TTC549 (cell line): ENCODE measurements at regions not wholly inside any gene's neighbourhood (a gene's known extent, or its start where the extent isn't known, plus 50 kb on each side); places are given as distances from the start of the nearest gene placed in this dataset.

Source experiments
- FAIRE-seq: peaks from 2 replicates; lab custom pipeline; 2012; peaks lifted over from hg19 to GRCh38; lab: Jason Lieb, UNC

DNA sequence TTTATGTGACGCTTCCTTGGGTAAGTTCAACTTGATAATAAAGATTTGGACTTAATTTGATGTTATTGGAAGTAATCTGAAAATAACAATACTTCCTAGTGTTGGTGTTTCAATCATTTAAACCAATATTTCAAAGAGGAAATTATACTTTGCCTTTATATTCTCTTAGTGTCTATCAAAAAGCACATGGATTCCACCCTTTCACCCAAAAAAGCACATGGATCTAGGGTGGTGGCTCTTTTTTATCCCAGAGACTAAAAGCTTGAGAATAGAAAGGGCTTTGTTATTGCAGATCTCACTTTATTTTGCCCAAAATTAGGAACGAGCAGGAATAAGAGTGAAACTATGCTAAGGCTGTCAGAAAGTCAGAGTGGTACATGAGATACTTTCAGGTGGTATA lies 75.1 kb upstream of the RASGEF1B start:
- no peak for FAIRE-seq

DNA sequence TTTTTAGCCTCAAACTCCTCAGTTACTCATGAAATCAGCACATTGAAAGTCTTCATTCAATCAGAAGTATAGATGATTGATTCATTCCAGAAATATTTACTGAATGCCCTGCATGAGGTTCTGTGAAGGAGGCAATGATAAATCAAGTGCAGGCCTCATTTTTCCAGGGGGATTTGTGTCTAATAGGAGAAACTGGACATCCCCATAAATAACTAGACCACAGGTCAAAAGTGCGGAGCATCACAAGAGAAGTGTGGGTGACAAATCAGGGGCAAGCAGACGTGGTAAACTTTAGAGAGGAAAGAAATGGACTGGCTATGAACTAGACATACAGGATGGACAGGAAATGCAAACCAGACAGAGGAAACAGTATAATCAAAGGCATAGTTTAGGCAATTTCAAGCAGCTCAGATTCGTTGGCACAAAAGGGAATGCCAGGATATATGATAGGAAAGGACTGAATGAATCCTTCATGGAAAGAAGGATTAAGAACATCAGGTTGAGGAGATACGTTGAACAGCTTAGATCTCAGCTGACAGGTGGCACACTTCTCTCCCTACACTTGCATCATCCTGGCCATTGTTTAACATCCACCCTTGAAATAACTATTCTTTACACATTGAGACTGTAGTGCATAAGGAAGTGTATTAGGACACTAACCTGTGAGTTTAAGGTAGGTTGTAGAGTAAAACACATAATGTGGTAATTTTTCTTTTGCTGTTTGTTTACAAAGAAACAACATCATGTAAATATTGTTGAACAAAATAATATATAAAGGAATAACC lies 69.6 kb upstream of the RASGEF1B start:
- no peak for FAIRE-seq

DNA sequence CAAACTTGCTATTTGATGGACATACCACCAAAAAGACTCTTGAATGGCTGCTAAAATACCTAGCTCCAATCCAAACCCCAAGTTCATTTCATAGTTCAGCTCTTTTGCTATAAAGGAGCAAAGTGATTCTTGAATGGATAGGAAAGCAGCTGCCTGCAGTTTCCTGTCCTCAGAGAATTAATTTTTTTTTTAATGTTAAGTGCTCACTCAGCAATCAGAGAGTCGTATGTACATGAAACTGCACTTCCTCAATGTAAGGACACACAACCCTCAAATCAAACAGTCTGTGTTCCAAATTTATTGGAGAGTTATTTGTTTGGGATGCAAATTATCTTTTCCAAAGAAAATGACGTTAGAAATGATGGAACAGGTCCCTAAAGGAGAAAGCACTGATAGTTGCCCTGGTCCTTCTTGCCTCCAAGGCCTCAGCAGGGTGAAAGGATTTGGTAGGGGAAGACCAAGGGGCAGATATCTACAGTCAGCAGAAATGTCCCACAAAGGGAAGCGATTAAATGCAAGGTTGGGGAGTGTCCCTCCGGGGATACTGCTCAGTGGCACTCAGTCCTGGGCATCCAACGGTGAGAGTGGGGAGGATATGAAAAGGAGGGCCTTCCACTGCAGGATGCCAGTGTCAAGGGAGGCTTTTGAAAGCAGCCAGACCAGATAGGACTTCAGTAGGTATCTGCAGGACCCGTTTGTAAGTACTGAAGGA lies 67.2 kb upstream of the RASGEF1B start:
- FAIRE-seq, result no peak

DNA sequence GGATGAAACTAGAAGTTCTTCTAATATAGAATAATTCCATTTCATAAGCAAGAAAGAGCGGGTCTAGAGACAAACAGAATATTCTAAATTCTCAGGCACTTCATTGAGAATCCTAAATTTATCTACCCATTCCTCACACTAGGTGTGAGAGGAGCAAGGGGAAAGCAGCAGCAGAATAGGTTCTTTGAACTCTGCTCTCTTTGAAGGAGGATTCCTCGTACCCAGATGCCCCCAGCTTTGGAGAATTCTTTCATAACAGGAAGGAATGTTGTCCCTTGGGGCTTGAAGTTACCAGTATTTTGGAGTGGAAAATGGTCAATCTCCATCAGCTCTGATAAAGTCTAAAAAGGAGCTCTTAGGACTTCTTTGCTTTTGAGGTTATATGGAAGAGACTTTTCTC lies 59.7 kb upstream of the RASGEF1B start:
- FAIRE-seq, result no peak

GRCh38 chr4:81528979-81529378 lies 57.3 kb upstream of the RASGEF1B start:
- no peak for FAIRE-seq

GRCh38 chr4:81528200-81528599 lies 56.5 kb upstream of the RASGEF1B start:
- FAIRE-seq, result no peak

- FAIRE-seq, result no peak
These were observed 56.0 kb upstream of the RASGEF1B start for GRCh38 chr4:81527709-81528108.

GRCh38 chr4:81527115-81527514 lies 55.4 kb upstream of the RASGEF1B start:
- FAIRE-seq, result no peak

DNA sequence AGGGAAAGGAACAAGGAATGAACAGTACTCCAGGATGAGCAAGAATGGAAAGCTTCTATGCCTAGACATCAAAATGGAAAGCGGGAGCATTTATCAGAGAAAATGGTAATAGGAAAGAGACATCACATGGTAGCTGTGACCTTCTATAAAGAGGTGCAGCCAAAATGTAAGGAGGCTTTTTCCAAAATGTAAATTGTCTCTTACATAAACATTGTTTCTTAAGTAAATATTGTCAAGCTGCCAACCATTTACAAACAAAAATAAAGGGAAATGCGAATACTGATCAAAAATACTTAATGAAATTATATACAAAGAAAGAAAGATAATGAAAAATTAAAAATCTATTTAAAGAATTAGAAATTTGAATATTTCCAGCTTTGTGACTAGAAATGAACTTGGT lies 55.0 kb upstream of the RASGEF1B start:
- FAIRE-seq, result no peak

- FAIRE-seq, result no peak
These were observed 52.1 kb upstream of the RASGEF1B start for GRCh38 chr4:81523672-81524327.

DNA sequence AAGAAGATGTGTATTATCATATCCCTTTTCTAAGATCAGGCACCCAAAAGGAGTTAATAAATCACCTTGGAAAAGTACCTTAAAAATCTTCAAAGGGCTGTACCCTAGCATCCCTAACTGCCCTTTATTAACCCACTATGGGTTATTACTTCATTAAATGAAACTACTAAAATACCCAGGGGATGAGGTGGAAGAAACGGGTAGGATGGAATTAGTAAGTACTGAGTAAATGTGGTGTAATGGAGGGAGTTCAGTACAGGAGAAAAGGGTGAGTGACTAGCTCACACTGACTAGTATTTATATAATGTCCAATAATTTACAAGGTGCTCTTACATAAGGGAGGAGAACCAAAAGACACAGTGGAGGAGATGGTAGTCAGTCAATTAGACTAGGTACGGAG lies 51.0 kb upstream of the RASGEF1B start:
- FAIRE-seq, result no peak

GRCh38 chr4:81521708-81522107 lies 50.0 kb upstream of the RASGEF1B start:
- FAIRE-seq, result no peak
